Ovary (tissue), 3 donors: ENCODE measurements at regions not wholly inside any gene's neighbourhood (a gene's known extent, or its start where the extent isn't known, plus 50 kb on each side); places are given as distances from the start of the nearest gene placed in this dataset.

ENCODE experiments used
- EP300 ChIP-seq: sonication (generic); formaldehyde crosslinking; IDR thresholded peaks from one replicate; pipeline ENCODE4 v1.6.1; 2017; ENCODE audit warnings: antibody characterized with exemption
- POLR2A ChIP-seq: fragments of 450-650 bp; IDR thresholded peaks from one replicate; pipeline ENCODE4 v1.6.1; 2017; ENCODE audit warnings: antibody characterized with exemption, mild to moderate bottlenecking, moderate library complexity
- TF ChIP-seq, protein P1 (sequence below), 3 donors: fragments of 450-650 bp in 2 of 3; fragments of 200-600 bp in 1 of 3; IDR thresholded peaks; one replicate each; pipeline versions ENCODE4 v1.5.1 to v1.8.0; 2016 to 2022; ENCODE audit warnings: antibody characterized with exemption in 3 of 3, mild to moderate bottlenecking in 1 of 3
- donor health status: DM: no; HTN: no; CAD: no.

- TF ChIP-seq POLR2A (no peak), EP300 (no peak)
- TF ChIP-seq, protein P1, sequence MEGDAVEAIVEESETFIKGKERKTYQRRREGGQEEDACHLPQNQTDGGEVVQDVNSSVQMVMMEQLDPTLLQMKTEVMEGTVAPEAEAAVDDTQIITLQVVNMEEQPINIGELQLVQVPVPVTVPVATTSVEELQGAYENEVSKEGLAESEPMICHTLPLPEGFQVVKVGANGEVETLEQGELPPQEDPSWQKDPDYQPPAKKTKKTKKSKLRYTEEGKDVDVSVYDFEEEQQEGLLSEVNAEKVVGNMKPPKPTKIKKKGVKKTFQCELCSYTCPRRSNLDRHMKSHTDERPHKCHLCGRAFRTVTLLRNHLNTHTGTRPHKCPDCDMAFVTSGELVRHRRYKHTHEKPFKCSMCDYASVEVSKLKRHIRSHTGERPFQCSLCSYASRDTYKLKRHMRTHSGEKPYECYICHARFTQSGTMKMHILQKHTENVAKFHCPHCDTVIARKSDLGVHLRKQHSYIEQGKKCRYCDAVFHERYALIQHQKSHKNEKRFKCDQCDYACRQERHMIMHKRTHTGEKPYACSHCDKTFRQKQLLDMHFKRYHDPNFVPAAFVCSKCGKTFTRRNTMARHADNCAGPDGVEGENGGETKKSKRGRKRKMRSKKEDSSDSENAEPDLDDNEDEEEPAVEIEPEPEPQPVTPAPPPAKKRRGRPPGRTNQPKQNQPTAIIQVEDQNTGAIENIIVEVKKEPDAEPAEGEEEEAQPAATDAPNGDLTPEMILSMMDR (IDR thresholded peaks at IDR 0.05) = no peak
Measured at GRCh38 chr6:16936893-16937292, 165.0 kb upstream of the STMND1 start.
